MCF 10A (cell line): ENCODE measurements at regions not wholly inside any gene's neighbourhood (a gene's known extent, or its start where the extent isn't known, plus 50 kb on each side); places are given as distances from the start of the nearest gene placed in this dataset.
"Not testable (repeated sequence)": the region's sequence is repeated elsewhere in the genome, so short reads cannot be mapped to it uniquely, and the experiment has no call there.

Source experiments
- BruUV-seq: library from RNA; stranded (reverse); fragments of 400-500 nt; replicated peaks from 2 replicates; lab custom pipeline; 2021; lab: Mats Ljungman, UMichigan
- CTCF ChIA-PET: fragments of 300-600 bp; sonication (Branson Sonifier 250); formaldehyde crosslinking; extraction: SDS; loops from one replicate; lab custom pipeline; 2021; ENCODE audit warnings: antibody characterized with exemption, inconsistent platforms; lab: Yijun Ruan, JAX
- POLR2A ChIA-PET: fragments of 300-600, 350-650 bp; sonication (Branson Sonifier 250); formaldehyde crosslinking; extraction: SDS; loops from one replicate; lab custom pipeline; 2020; ENCODE audit warnings: antibody characterized with exemption, inconsistent platforms; lab: Yijun Ruan, JAX
- DNase-seq: peaks from one replicate; pipeline ENCODE4 v3.0.0-alpha.2; 2018; ENCODE audit not compliant: unreplicated experiment
- H3K27ac Mint-ChIP-seq: one replicate; pipeline ENCODE4 v1.8.0; 2022; ENCODE audit warnings: mild to moderate bottlenecking, low read depth, mixed read lengths; ENCODE audit not compliant: unreplicated experiment
- H3K27me3 Mint-ChIP-seq: one replicate; pipeline ENCODE4 v1.8.0; 2022; ENCODE audit warnings: mixed read lengths; ENCODE audit not compliant: insufficient read depth, unreplicated experiment
- H3K36me3 Mint-ChIP-seq: one replicate; pipeline ENCODE4 v1.8.0; 2022; ENCODE audit warnings: mild to moderate bottlenecking, moderate library complexity, mixed read lengths; ENCODE audit not compliant: insufficient read depth, unreplicated experiment
- H3K4me1 Mint-ChIP-seq: one replicate; pipeline ENCODE4 v1.8.0; 2022; ENCODE audit warnings: mixed read lengths; ENCODE audit not compliant: insufficient read depth, unreplicated experiment
- H3K4me3 Mint-ChIP-seq: one replicate; pipeline ENCODE4 v1.8.0; 2022; ENCODE audit warnings: mild to moderate bottlenecking, moderate library complexity, mixed read lengths; ENCODE audit not compliant: unreplicated experiment
- H3K9me3 Mint-ChIP-seq: one replicate; pipeline ENCODE4 v1.8.0; 2022; ENCODE audit warnings: mixed read lengths; ENCODE audit not compliant: unreplicated experiment
- CTCF ChIP-seq: fragments of 200-600 bp; IDR thresholded peaks from one replicate; pipeline ENCODE4 v1.8.0; 2022; ENCODE audit warnings: antibody characterized with exemption, mild to moderate bottlenecking; ENCODE audit not compliant: unreplicated experiment
- intact Hi-C: fragments of 100-400 bp; cut with micrococcal nuclease; formaldehyde crosslinking; loops from 2 replicates; pipeline ENCODE4 v1.14.1; 2022

- H3K4me1 Mint-ChIP-seq = peaks cover 34% of the 10 kb centered on the region
- CTCF ChIA-PET = interaction anchor here (1.5 kb wide), 1 partner anchor 36 kb away, joined by 4 read pairs; no protein-coding TSS in a partner anchor
- no peak for TF ChIP-seq CTCF
- POLR2A ChIA-PET = interaction anchor here (1.1 to 1.5 kb wide), 3 partner anchors 36 to 325 kb away, joined by 3 to 4 read pairs (median 4); no protein-coding TSS in a partner anchor
- no peaks in the 10 kb centered on the region for H3K9me3 Mint-ChIP-seq
- H3K36me3 Mint-ChIP-seq = no peaks in the 10 kb centered on the region
- no peak overlapping the region for H3K4me3 Mint-ChIP-seq
- H3K27ac Mint-ChIP-seq = peak overlapping the region; percentile 8
- intact Hi-C loops = loop anchor here (10.0 kb wide), 1 partner anchor 86 kb away; no protein-coding TSS in a partner anchor
- DNase-seq = peak; percentile 80
- no peaks in the 10 kb centered on the region for H3K27me3 Mint-ChIP-seq
- BruUV-seq = no TSS peak
These were observed 157.0 kb upstream of the FNDC3A start for GRCh38 chr13:48818495-48819356.

GRCh38 chr13:48819376-48819775 lies 156.3 kb upstream of the FNDC3A start:
- Mint-ChIP-seq H3K27me3 (no peaks in the 10 kb centered on the region), H3K4me1 (peaks cover 34% of the 10 kb centered on the region), H3K9me3 (no peaks in the 10 kb centered on the region), H3K4me3 (no peak overlapping the region), H3K27ac (peak overlapping the region; percentile 11), H3K36me3 (no peaks in the 10 kb centered on the region)
- TF ChIP-seq CTCF = no peak
- ChIA-PET POLR2A (interaction anchor here (0.6 to 1.1 kb wide), 4 partner anchors 9 to 233 kb away, joined by 3 to 4 read pairs (median 4); no protein-coding TSS in a partner anchor), CTCF (interaction anchor here (0.5 kb wide), 1 partner anchor 20 kb away, joined by 3 read pairs; no protein-coding TSS in a partner anchor)
- intact Hi-C loops = loop anchor here (10.0 kb wide), 1 partner anchor 85 kb away; no protein-coding TSS in a partner anchor
- no TSS peak for BruUV-seq
- no peak for DNase-seq

- BruUV-seq = no TSS peak
- intact Hi-C loops = loop anchor here (10.0 kb wide), 1 partner anchor 85 kb away; no protein-coding TSS in a partner anchor
These were observed 155.8 kb upstream of the FNDC3A start for GRCh38 chr13:48819899-48820298.

GRCh38 chr13:48823526-48823925 lies 152.2 kb upstream of the FNDC3A start:
- POLR2A ChIA-PET = not testable (repeated sequence)

More at GRCh38 chr13:48819899-48820298, 155.8 kb upstream of the FNDC3A start:
- Mint-ChIP-seq H3K9me3 (no peaks in the 10 kb centered on the region), H3K27ac (peak overlapping the region; percentile 11), H3K36me3 (no peaks in the 10 kb centered on the region), H3K27me3 (no peaks in the 10 kb centered on the region), H3K4me1 (peaks cover 34% of the 10 kb centered on the region), H3K4me3 (no peak overlapping the region)
- CTCF ChIA-PET = interaction anchor here (0.5 to 0.7 kb wide), 2 partner anchors 20 to 152 kb away, joined by 3 read pairs; no protein-coding TSS in a partner anchor
- POLR2A ChIA-PET = interaction anchor here (0.6 to 1.3 kb wide), 4 partner anchors 9 to 120 kb away, joined by 3 to 5 read pairs (median 4); no protein-coding TSS in a partner anchor
- DNase-seq = peak; percentile 59
- TF ChIP-seq CTCF = no peak

More at GRCh38 chr13:48823526-48823925, 152.2 kb upstream of the FNDC3A start:
- BruUV-seq, H3K27me3 Mint-ChIP-seq, H3K27ac Mint-ChIP-seq, H3K36me3 Mint-ChIP-seq, DNase-seq, intact Hi-C loops, H3K4me3 Mint-ChIP-seq, H3K9me3 Mint-ChIP-seq, CTCF ChIA-PET: not testable (repeated sequence)
- H3K4me1 Mint-ChIP-seq = peaks cover 23% of the 10 kb centered on the region
